ENCODE measurements at regions not wholly inside any gene's neighbourhood (a gene's known extent, or its start where the extent isn't known, plus 50 kb on each side); places are given as distances from the start of the nearest gene placed in this dataset.

GRCh38 chr6:157747370-157747769 is 75.7 kb upstream of the SNX9 start:
- ATAC-seq, result no peak
- Histone ChIP-seq H2AFZ (ENCODE audit: low read depth, low read length, poor library complexity, severe bottlenecking) (no peak overlapping the region), H3K4me3 (replicated peaks in 1 of 2; ENCODE audit: low read depth in 1 of 2, low read length in 2 of 2) (no peak overlapping the region), H3K79me2 (ENCODE audit: insufficient read depth, low read length) (no peaks in the 10 kb centered on the region), H3K27ac (ENCODE audit: low read depth, low read length) (no peak overlapping the region), H3K9me3 (ENCODE audit: control insufficient read depth in 1 of 2, insufficient read depth in 1 of 2, low read depth in 1 of 2, low read length in 2 of 2) (no peaks in the 10 kb centered on the region), H3K9ac (ENCODE audit: low read length) (no peak overlapping the region), H4K20me1 (ENCODE audit: insufficient read depth) (no peaks in the 10 kb centered on the region), H3K27me3 (ENCODE audit: insufficient read depth, low read length) (no peaks in the 10 kb centered on the region), H3K9me2 (ENCODE audit: insufficient read depth) (no peaks in the 10 kb centered on the region), H3K36me3 (ENCODE audit: control insufficient read depth in 1 of 2, insufficient read depth in 2 of 2, low read length in 2 of 2) (no peaks in the 10 kb centered on the region), H3K4me1 (ENCODE audit: control insufficient read depth in 1 of 2, insufficient read depth in 2 of 2, low read length in 2 of 2) (no peaks in the 10 kb centered on the region), H3K4me2 (ENCODE audit: low read length) (no peak overlapping the region)
- no peak for DNase-seq (ENCODE audit: low read depth, low spot score)
- no peak for TF ChIP-seq POLR2AphosphoS5 (IDR thresholded peaks at IDR 0.05; ENCODE audit: low read depth, low read length)
- TF ChIP-seq SIN3A (IDR thresholded peaks at IDR 0.05; ENCODE audit: low read depth), result no peak
- POLR2A ChIA-PET, result no interaction called here
- intact Hi-C loops (cut with micrococcal nuclease), result no loop called here
- RAD21 ChIA-PET (ENCODE audit: low non-redundant PET in 1 of 2, low total read pairs in 2 of 2, uncharacterized antibody in 2 of 2, unreplicated experiment in 2 of 2), result no interaction called here
- CTCF ChIA-PET, result no interaction called here
- no TSS peak for BruUV-seq (replicated peaks)

GRCh38 chr6:157748839-157749571 is 74.0 kb upstream of the SNX9 start:
- ATAC-seq, result no peak
- Histone ChIP-seq H3K4me3 (replicated peaks in 1 of 2; ENCODE audit: low read depth in 1 of 2, low read length in 2 of 2) (no peak overlapping the region), H3K79me2 (ENCODE audit: insufficient read depth, low read length) (no peaks in the 10 kb centered on the region), H3K9me2 (ENCODE audit: insufficient read depth) (no peaks in the 10 kb centered on the region), H3K4me1 (ENCODE audit: control insufficient read depth in 1 of 2, insufficient read depth in 2 of 2, low read length in 2 of 2) (no peaks in the 10 kb centered on the region), H3K27ac (ENCODE audit: low read depth, low read length) (no peak overlapping the region), H3K27me3 (ENCODE audit: insufficient read depth, low read length) (no peaks in the 10 kb centered on the region), H3K9me3 (ENCODE audit: control insufficient read depth in 1 of 2, insufficient read depth in 1 of 2, low read depth in 1 of 2, low read length in 2 of 2) (no peaks in the 10 kb centered on the region), H2AFZ (ENCODE audit: low read depth, low read length, poor library complexity, severe bottlenecking) (no peak overlapping the region), H3K36me3 (ENCODE audit: control insufficient read depth in 1 of 2, insufficient read depth in 2 of 2, low read length in 2 of 2) (no peaks in the 10 kb centered on the region), H3K4me2 (ENCODE audit: low read length) (no peak overlapping the region), H3K9ac (ENCODE audit: low read length) (no peak overlapping the region), H4K20me1 (ENCODE audit: insufficient read depth) (no peaks in the 10 kb centered on the region)
- CTCF ChIA-PET, result interaction anchor here (1.5 kb wide), 1 partner anchor 8 kb away, joined by 7 read pairs; no protein-coding TSS in a partner anchor
- RAD21 ChIA-PET (ENCODE audit: low non-redundant PET in 1 of 2, low total read pairs in 2 of 2, uncharacterized antibody in 2 of 2, unreplicated experiment in 2 of 2), result no interaction called here
- BruUV-seq (replicated peaks), result no TSS peak
- intact Hi-C loops (cut with micrococcal nuclease), result no loop called here
- POLR2A ChIA-PET, result no interaction called here
- TF ChIP-seq POLR2AphosphoS5 (IDR thresholded peaks at IDR 0.05; ENCODE audit: low read depth, low read length), result no peak
- TF ChIP-seq FOSL1 (IDR thresholded peaks at IDR 0.05; ENCODE audit: low read depth), result no peak
- TF ChIP-seq EZH2phosphoT487 (IDR thresholded peaks at IDR 0.05; ENCODE audit: borderline replicate concordance), result no peak
- no peak for TF ChIP-seq ZBTB33 (IDR thresholded peaks at IDR 0.05; ENCODE audit: extremely low read depth, insufficient replicate concordance, low read length)
- TF ChIP-seq TCF7L2 (IDR thresholded peaks at IDR 0.05; ENCODE audit: borderline replicate concordance, extremely low read depth, insufficient read depth, insufficient read length), result no peak
- no peak for TF ChIP-seq SP1 (IDR thresholded peaks at IDR 0.05; ENCODE audit: low read depth)
- TF ChIP-seq YY1 (IDR thresholded peaks at IDR 0.05; ENCODE audit: extremely low read depth, insufficient replicate concordance, low read depth, low read length), result no peak
- TF ChIP-seq EGR1 (IDR thresholded peaks at IDR 0.05; ENCODE audit: low read depth), result no peak
- no peak for TF ChIP-seq JUND (IDR thresholded peaks at IDR 0.05)
- TF ChIP-seq SIN3A (IDR thresholded peaks at IDR 0.05; ENCODE audit: low read depth), result no peak
- no peak for TF ChIP-seq SRF (IDR thresholded peaks at IDR 0.05; ENCODE audit: low read depth)
- no peak for TF ChIP-seq ZNF274 (IDR thresholded peaks at IDR 0.05; ENCODE audit: low read depth, low read length)
- TF ChIP-seq CTCF (IDR thresholded peaks at IDR 0.05 in 2 of 3, conservative IDR thresholded peaks at IDR 0.05 in 1 of 3; ENCODE audit: borderline replicate concordance in 1 of 3, insufficient read depth in 1 of 3, low read depth in 2 of 3, low read length in 2 of 3), result no peak
- no peak for TF ChIP-seq ELF1 (IDR thresholded peaks at IDR 0.05; ENCODE audit: borderline replicate concordance, low read depth)
- DNase-seq (ENCODE audit: low read depth, low spot score), result no peak

All from HCT116 (cell line).